ENCODE measurements at regions not wholly inside any gene's neighbourhood (a gene's known extent, or its start where the extent isn't known, plus 50 kb on each side); places are given as distances from the start of the nearest gene placed in this dataset.
"Not testable (repeated sequence)": the region's sequence is repeated elsewhere in the genome, so short reads cannot be mapped to it uniquely, and the experiment has no call there.

- Mint-ChIP-seq H3K27me3 (no peaks in the 10 kb centered on the region), H3K4me3 (no peak overlapping the region), H3K9me3 (peaks cover 0 to 4% (median 0%) of the 10 kb centered on the region in 7 donors), H3K4me1 (no peaks in the 10 kb centered on the region), H3K36me3 (no peaks in the 10 kb centered on the region), H3K27ac (no peak overlapping the region)
- DNase-seq (no peak), ATAC-seq (ENCODE audit: low read depth in 2 of 2) (no peak)
Measured at GRCh38 chr2:220569112-220569897, 941.9 kb downstream of the SLC4A3 start.

DNA sequence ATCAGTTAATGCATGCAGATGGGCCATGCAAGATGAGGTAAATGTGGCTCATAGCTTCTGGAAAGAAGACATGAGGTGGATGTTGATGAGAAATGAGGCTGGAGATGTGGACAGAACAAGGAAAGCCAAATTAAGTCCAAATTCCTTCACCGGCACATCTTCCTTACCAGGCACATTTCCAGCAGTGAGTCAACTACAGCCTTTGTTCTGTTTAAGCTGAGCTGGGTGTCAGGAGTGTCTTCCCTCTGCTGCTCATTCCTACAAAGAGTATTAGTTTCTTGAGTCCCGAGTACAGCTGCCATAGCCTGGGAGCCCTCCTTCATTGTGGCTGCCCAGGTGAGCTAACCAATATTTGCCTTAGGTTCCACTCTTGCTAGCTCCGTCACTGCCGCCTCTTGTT lies 945.0 kb downstream of the SLC4A3 start:
- no peak overlapping the region for H3K4me3 Mint-ChIP-seq
- H3K9me3 Mint-ChIP-seq, result peaks cover 0 to 4% (median 0%) of the 10 kb centered on the region in 7 donors
- DNase-seq, result no peak
- no peaks in the 10 kb centered on the region for H3K27me3 Mint-ChIP-seq
- no peaks in the 10 kb centered on the region for H3K36me3 Mint-ChIP-seq
- H3K27ac Mint-ChIP-seq, result no peak overlapping the region
- no peak for ATAC-seq (ENCODE audit: low read depth in 2 of 2)
- no peaks in the 10 kb centered on the region for H3K4me1 Mint-ChIP-seq

DNA sequence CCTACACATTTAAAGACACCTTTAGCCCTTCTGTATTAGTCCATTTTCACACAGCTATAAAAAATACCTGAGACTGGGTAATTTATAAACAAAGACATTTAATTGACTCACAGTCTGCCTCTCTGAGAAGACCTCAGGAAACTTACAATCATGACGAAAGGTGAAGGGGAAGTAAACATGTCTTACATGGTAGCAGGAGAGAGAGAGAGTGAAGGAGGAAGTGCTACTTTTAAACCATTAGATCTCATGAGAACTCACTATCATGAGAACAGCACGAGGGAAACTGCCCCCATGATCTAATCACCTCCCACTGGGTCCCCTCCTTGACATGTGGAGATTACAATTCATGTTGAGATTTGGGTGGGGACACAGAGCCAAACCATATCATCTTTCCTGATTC lies 946.6 kb downstream of the SLC4A3 start:
- ATAC-seq (ENCODE audit: low read depth in 2 of 2) (no peak), DNase-seq (no peak)
- no peak overlapping the region for H3K4me3 Mint-ChIP-seq
- H3K27me3 Mint-ChIP-seq, result no peaks in the 10 kb centered on the region
- H3K4me1 Mint-ChIP-seq, result no peaks in the 10 kb centered on the region
- no peak overlapping the region for H3K27ac Mint-ChIP-seq
- peaks cover 0 to 4% (median 0%) of the 10 kb centered on the region in 7 donors for H3K9me3 Mint-ChIP-seq
- no peaks in the 10 kb centered on the region for H3K36me3 Mint-ChIP-seq

GRCh38 chr2:220575963-220576362 lies 948.5 kb downstream of the SLC4A3 start:
- no peaks in the 10 kb centered on the region for H3K4me1 Mint-ChIP-seq
- H3K9me3 Mint-ChIP-seq, result peaks cover 0 to 4% (median 3%) of the 10 kb centered on the region in 7 donors
- no peaks in the 10 kb centered on the region for H3K36me3 Mint-ChIP-seq
- no peaks in the 10 kb centered on the region for H3K27me3 Mint-ChIP-seq
- no peak for ATAC-seq (ENCODE audit: low read depth in 2 of 2)
- no peak for DNase-seq
- peak overlapping the region in 1 of 6 donors; percentile 33 for H3K27ac Mint-ChIP-seq
- no peak overlapping the region for H3K4me3 Mint-ChIP-seq

DNA sequence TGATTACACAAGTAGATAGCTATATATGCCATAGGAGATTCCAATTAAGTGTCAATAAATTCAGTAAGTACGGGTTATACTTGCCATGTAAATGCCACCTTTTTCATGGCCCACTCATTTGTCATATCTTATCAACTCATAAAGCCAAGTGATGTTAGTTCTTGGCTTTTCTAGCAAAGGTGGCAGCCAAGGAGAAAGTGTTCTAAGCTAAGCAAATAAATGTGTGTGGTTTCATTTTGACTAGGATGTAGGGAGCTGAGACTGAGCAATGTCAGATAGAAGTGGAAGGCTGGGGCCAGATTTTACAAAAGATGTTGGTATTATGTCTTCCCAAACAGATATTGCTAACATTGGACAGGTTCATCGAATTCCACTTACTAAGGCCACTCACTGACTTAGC lies 952.0 kb downstream of the SLC4A3 start:
- Mint-ChIP-seq H3K27me3 (no peaks in the 10 kb centered on the region), H3K4me1 (no peaks in the 10 kb centered on the region), H3K4me3 (no peak overlapping the region), H3K36me3 (no peaks in the 10 kb centered on the region), H3K9me3 (peaks cover 0 to 3% (median 0%) of the 10 kb centered on the region in 7 donors), H3K27ac (no peak overlapping the region)
- no peak for DNase-seq
- ATAC-seq (ENCODE audit: low read depth in 2 of 2), result no peak

- Mint-ChIP-seq H3K27ac (no peak overlapping the region), H3K4me1 (no peaks in the 10 kb centered on the region), H3K4me3 (no peak overlapping the region), H3K36me3 (no peaks in the 10 kb centered on the region), H3K9me3 (peaks cover 0 to 3% (median 0%) of the 10 kb centered on the region in 7 donors), H3K27me3 (no peaks in the 10 kb centered on the region)
- no peak for DNase-seq
- ATAC-seq (ENCODE audit: low read depth in 2 of 2), result no peak
Measured at GRCh38 chr2:220580113-220580512, 952.7 kb downstream of the SLC4A3 start.

DNA sequence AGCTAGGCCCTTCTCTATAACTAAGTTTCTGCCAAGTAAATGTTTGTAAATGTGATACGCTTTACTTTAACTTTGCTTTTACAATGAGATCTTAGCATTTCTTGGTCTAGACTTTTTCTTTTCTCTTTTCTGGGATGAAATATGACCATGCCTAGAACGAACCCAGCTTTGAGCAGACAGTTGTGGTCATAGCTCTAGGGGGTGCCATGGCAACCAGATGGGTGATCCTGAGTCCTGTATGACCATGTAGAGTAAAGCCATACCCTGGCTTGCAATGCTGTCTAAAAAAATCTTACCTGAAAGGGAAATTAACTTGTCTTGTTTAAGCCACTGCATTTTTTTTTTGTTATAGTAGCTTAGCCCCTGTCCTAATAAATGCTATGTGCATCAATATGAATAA lies 956.3 kb downstream of the SLC4A3 start:
- Mint-ChIP-seq H3K9me3 (peaks cover 0 to 8% (median 0%) of the 10 kb centered on the region in 7 donors), H3K4me3 (no peak overlapping the region), H3K36me3 (no peaks in the 10 kb centered on the region), H3K27me3 (no peaks in the 10 kb centered on the region), H3K27ac (no peak overlapping the region), H3K4me1 (no peaks in the 10 kb centered on the region)
- ATAC-seq (ENCODE audit: low read depth in 2 of 2) (no peak), DNase-seq (no peak)

- Mint-ChIP-seq H3K27ac (peak overlapping the region in 1 of 6 donors; percentile 2), H3K4me1 (no peaks in the 10 kb centered on the region), H3K36me3 (no peaks in the 10 kb centered on the region), H3K4me3 (no peak overlapping the region), H3K27me3 (no peaks in the 10 kb centered on the region), H3K9me3 (peaks cover 0 to 8% (median 0%) of the 10 kb centered on the region in 7 donors)
- ATAC-seq (ENCODE audit: low read depth in 2 of 2), result no peak
- no peak for DNase-seq
Measured at GRCh38 chr2:220585241-220585640, 957.8 kb downstream of the SLC4A3 start.

DNA sequence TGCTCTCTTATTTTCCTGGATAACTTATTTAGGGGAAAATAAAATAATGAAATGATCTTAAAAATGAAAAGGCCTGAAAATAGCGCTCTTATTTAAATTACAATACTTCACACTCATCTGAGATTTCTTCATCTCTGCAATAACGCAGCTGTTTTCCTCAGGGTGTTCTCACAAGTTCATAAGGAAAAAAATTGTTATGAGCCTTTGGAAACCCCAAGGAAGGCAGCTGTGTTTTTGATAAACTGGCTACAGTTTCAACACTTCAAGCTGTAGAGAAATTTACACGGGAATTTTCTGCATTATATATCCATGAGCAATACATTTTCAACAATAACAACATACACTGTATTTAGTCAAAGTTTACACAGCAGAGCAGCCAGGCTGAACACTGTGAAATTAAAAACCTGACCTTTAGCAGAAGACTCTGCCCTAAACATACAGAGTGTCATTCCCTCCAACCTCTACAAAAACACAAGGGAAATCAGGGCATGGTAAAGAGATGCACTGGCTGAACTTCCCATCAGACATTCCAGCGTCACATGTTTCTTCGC lies 959.6 kb downstream of the SLC4A3 start:
- ATAC-seq (ENCODE audit: low read depth in 2 of 2) (no peak), DNase-seq (no peak)
- H3K9me3 Mint-ChIP-seq, result peaks cover 0 to 6% (median 0%) of the 10 kb centered on the region in 7 donors
- H3K27ac Mint-ChIP-seq, result no peak overlapping the region
- H3K27me3 Mint-ChIP-seq, result no peaks in the 10 kb centered on the region
- no peaks in the 10 kb centered on the region for H3K36me3 Mint-ChIP-seq
- H3K4me1 Mint-ChIP-seq, result no peaks in the 10 kb centered on the region
- H3K4me3 Mint-ChIP-seq, result no peak overlapping the region

GRCh38 chr2:220588148-220588547 lies 960.7 kb downstream of the SLC4A3 start:
- H3K4me3 Mint-ChIP-seq, result no peak overlapping the region
- no peaks in the 10 kb centered on the region for H3K27me3 Mint-ChIP-seq
- H3K9me3 Mint-ChIP-seq, result peaks cover 0 to 6% (median 0%) of the 10 kb centered on the region in 7 donors

GRCh38 chr2:220590476-220590875 lies 963.0 kb downstream of the SLC4A3 start:
- H3K27ac Mint-ChIP-seq, result no peak overlapping the region
- ATAC-seq (ENCODE audit: low read depth in 2 of 2), result no peak
- no peaks in the 10 kb centered on the region for H3K4me1 Mint-ChIP-seq
- no peaks in the 10 kb centered on the region for H3K36me3 Mint-ChIP-seq
- H3K9me3 Mint-ChIP-seq, result peaks cover 0 to 10% (median 0%) of the 10 kb centered on the region in 7 donors
- no peaks in the 10 kb centered on the region for H3K27me3 Mint-ChIP-seq
- no peak for DNase-seq
- H3K4me3 Mint-ChIP-seq, result no peak overlapping the region

More at GRCh38 chr2:220588148-220588547, 960.7 kb downstream of the SLC4A3 start:
- DNase-seq (no peak), ATAC-seq (ENCODE audit: low read depth in 2 of 2) (no peak)
- Mint-ChIP-seq H3K4me1 (no peaks in the 10 kb centered on the region), H3K36me3 (no peaks in the 10 kb centered on the region), H3K27ac (no peak overlapping the region)

GRCh38 chr2:220593526-220593925 lies 966.1 kb downstream of the SLC4A3 start:
- Mint-ChIP-seq H3K4me1 (no peaks in the 10 kb centered on the region), H3K4me3 (no peak overlapping the region), H3K27ac (no peak overlapping the region), H3K27me3 (no peaks in the 10 kb centered on the region), H3K36me3 (no peaks in the 10 kb centered on the region), H3K9me3 (peaks cover 0 to 4% (median 0%) of the 10 kb centered on the region in 7 donors)
- no peak for ATAC-seq (ENCODE audit: low read depth in 2 of 2)
- no peak for DNase-seq

GRCh38 chr2:220601674-220602073 lies 970.4 kb downstream of the EPHA4 start:
- Mint-ChIP-seq H3K27me3 (no peaks in the 10 kb centered on the region), H3K27ac (no peak overlapping the region), H3K4me1 (no peaks in the 10 kb centered on the region)

GRCh38 chr2:220613004-220613403 lies 959.1 kb downstream of the EPHA4 start:
- peaks cover 0 to 19% (median 6%) of the 10 kb centered on the region in 7 donors for H3K9me3 Mint-ChIP-seq
- H3K27ac Mint-ChIP-seq; H3K27me3 Mint-ChIP-seq; ATAC-seq (ENCODE audit: low read depth in 2 of 2); DNase-seq; H3K4me3 Mint-ChIP-seq; H3K36me3 Mint-ChIP-seq; H3K4me1 Mint-ChIP-seq: not testable (repeated sequence)

More at GRCh38 chr2:220601674-220602073, 970.4 kb downstream of the EPHA4 start:
- no peak overlapping the region for H3K4me3 Mint-ChIP-seq
- ATAC-seq (ENCODE audit: low read depth in 2 of 2) (no peak), DNase-seq (no peak)
- H3K36me3 Mint-ChIP-seq, result no peaks in the 10 kb centered on the region
- peaks cover 0 to 9% (median 2%) of the 10 kb centered on the region in 7 donors for H3K9me3 Mint-ChIP-seq

Measured in naive B cell (primary cell).